ENCODE measurements at regions not wholly inside any gene's neighbourhood (a gene's known extent, or its start where the extent isn't known, plus 50 kb on each side); places are given as distances from the start of the nearest gene placed in this dataset.

GRCh38 chr1:79375352-79375751 lies 368.8 kb upstream of the ADGRL4 start:
- CTCF ChIA-PET: no interaction called here
- no peaks in the 10 kb centered on the region for H3K9me3 ChIP-seq

GRCh38 chr1:79374397-79374796 lies 367.9 kb upstream of the ADGRL4 start:
- Histone ChIP-seq H3K9me3 (no peaks in the 10 kb centered on the region), H3K4me3 (ENCODE audit: low read depth, low read length) (no peak overlapping the region), H3K36me3 (ENCODE audit: control insufficient read depth, insufficient read depth, low read length) (no peaks in the 10 kb centered on the region), H3K27me3 (replicated peaks; ENCODE audit: control insufficient read depth, insufficient read depth, low read length) (no peaks in the 10 kb centered on the region), H3K4me1 (no peaks in the 10 kb centered on the region)
- Mint-ChIP-seq H3K27me3 (ENCODE audit: insufficient read depth, unreplicated experiment) (no peaks in the 10 kb centered on the region), H3K9me3 (ENCODE audit: unreplicated experiment) (no peaks in the 10 kb centered on the region), H3K27ac (ENCODE audit: unreplicated experiment) (no peak overlapping the region), H3K4me1 (ENCODE audit: low read depth, unreplicated experiment) (no peaks in the 10 kb centered on the region), H3K4me3 (ENCODE audit: unreplicated experiment) (no peak overlapping the region), H3K36me3 (ENCODE audit: insufficient read depth, unreplicated experiment) (no peaks in the 10 kb centered on the region)
- intact Hi-C loops (cut with micrococcal nuclease; ENCODE audit: unreplicated experiment): no loop called here
- no TSS peak for BruUV-seq (replicated peaks)
- CTCF ChIA-PET: no interaction called here
- POLR2A ChIA-PET: no interaction called here
- no peak for DNase-seq
- no peak for TF ChIP-seq CTCF (IDR thresholded peaks at IDR 0.05; ENCODE audit: insufficient read depth in 1 of 2, low read depth in 1 of 2, low read length in 1 of 2, severe bottlenecking in 1 of 2, unreplicated experiment in 1 of 2)

More at GRCh38 chr1:79375352-79375751, 368.8 kb upstream of the ADGRL4 start:
- Mint-ChIP-seq H3K27me3 (ENCODE audit: insufficient read depth, unreplicated experiment) (no peaks in the 10 kb centered on the region), H3K36me3 (ENCODE audit: insufficient read depth, unreplicated experiment) (no peaks in the 10 kb centered on the region), H3K4me3 (ENCODE audit: unreplicated experiment) (no peak overlapping the region), H3K9me3 (ENCODE audit: unreplicated experiment) (no peaks in the 10 kb centered on the region), H3K4me1 (ENCODE audit: low read depth, unreplicated experiment) (no peaks in the 10 kb centered on the region), H3K27ac (ENCODE audit: unreplicated experiment) (no peak overlapping the region)
- no peak for DNase-seq
- Histone ChIP-seq H3K36me3 (ENCODE audit: control insufficient read depth, insufficient read depth, low read length) (no peaks in the 10 kb centered on the region), H3K4me3 (ENCODE audit: low read depth, low read length) (no peak overlapping the region), H3K27me3 (replicated peaks; ENCODE audit: control insufficient read depth, insufficient read depth, low read length) (no peaks in the 10 kb centered on the region), H3K4me1 (no peaks in the 10 kb centered on the region)
- no peak for TF ChIP-seq CTCF (IDR thresholded peaks at IDR 0.05; ENCODE audit: insufficient read depth in 1 of 2, low read depth in 1 of 2, low read length in 1 of 2, severe bottlenecking in 1 of 2, unreplicated experiment in 1 of 2)
- intact Hi-C loops (cut with micrococcal nuclease; ENCODE audit: unreplicated experiment): no loop called here
- POLR2A ChIA-PET: no interaction called here
- no TSS peak for BruUV-seq (replicated peaks)

GRCh38 chr1:79373481-79374125 lies 367.1 kb upstream of the ADGRL4 start:
- intact Hi-C loops (cut with micrococcal nuclease; ENCODE audit: unreplicated experiment): no loop called here

More at GRCh38 chr1:79373481-79374125, 367.1 kb upstream of the ADGRL4 start:
- no peaks in the 10 kb centered on the region for H3K27me3 ChIP-seq (replicated peaks; ENCODE audit: control insufficient read depth, insufficient read depth, low read length)
- Mint-ChIP-seq H3K9me3 (ENCODE audit: unreplicated experiment) (no peaks in the 10 kb centered on the region), H3K4me3 (ENCODE audit: unreplicated experiment) (no peak overlapping the region), H3K27me3 (ENCODE audit: insufficient read depth, unreplicated experiment) (no peaks in the 10 kb centered on the region), H3K4me1 (ENCODE audit: low read depth, unreplicated experiment) (no peaks in the 10 kb centered on the region), H3K27ac (ENCODE audit: unreplicated experiment) (no peak overlapping the region), H3K36me3 (ENCODE audit: insufficient read depth, unreplicated experiment) (no peaks in the 10 kb centered on the region)
- H3K36me3 ChIP-seq (ENCODE audit: control insufficient read depth, insufficient read depth, low read length): no peaks in the 10 kb centered on the region
- no peak overlapping the region for H3K4me3 ChIP-seq (ENCODE audit: low read depth, low read length)
- no peaks in the 10 kb centered on the region for H3K4me1 ChIP-seq
- CTCF ChIA-PET: no interaction called here
- no peak for TF ChIP-seq CTCF (IDR thresholded peaks at IDR 0.05; ENCODE audit: insufficient read depth in 1 of 2, low read depth in 1 of 2, low read length in 1 of 2, severe bottlenecking in 1 of 2, unreplicated experiment in 1 of 2)
- POLR2A ChIA-PET: no interaction called here
- no peak for DNase-seq
- H3K9me3 ChIP-seq: no peaks in the 10 kb centered on the region
- BruUV-seq (replicated peaks): no TSS peak

All from Caco-2 (cell line).